GM18517 (cell line): ENCODE measurements at regions not wholly inside any gene's neighbourhood (a gene's known extent, or its start where the extent isn't known, plus 50 kb on each side); places are given as distances from the start of the nearest gene placed in this dataset.

Experiments
- ATAC-seq: cut with Tn5 transposase; IDR thresholded peaks from one replicate; pipeline ENCODE4 v1.9.1; 2021; ENCODE audit warnings: mild to moderate bottlenecking, moderate library complexity; ENCODE audit not compliant: unreplicated experiment

GRCh38 chr13:102935896-102936321, 90.1 kb downstream of the ERCC5 start:
- peak; percentile 49 for ATAC-seq

DNA sequence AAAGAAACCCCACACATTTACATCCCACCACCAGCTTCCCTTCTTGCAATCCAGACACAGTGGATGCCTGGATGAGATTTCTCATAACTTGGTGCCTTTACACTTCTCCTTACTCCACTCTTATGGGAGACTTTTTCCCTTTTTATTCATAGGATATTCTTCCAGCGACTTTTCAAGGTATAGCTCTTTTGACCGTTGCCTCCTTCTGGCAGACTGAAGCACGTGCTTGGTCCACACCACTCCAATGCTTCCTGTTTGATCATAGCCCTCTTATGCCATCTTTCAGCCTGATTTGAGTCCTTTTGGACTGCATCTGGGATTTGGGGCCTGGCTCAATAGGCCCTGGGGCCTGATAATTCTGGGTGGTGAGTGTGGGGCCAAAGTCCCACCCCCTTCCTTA, 87.7 kb downstream of the ERCC5 start:
- ATAC-seq = no peak

- ATAC-seq = no peak
Measured at GRCh38 chr13:102933122-102933521, 87.3 kb downstream of the ERCC5 start.

- ATAC-seq = no peak
Measured at GRCh38 chr13:102932331-102932730, 86.5 kb downstream of the ERCC5 start.

DNA sequence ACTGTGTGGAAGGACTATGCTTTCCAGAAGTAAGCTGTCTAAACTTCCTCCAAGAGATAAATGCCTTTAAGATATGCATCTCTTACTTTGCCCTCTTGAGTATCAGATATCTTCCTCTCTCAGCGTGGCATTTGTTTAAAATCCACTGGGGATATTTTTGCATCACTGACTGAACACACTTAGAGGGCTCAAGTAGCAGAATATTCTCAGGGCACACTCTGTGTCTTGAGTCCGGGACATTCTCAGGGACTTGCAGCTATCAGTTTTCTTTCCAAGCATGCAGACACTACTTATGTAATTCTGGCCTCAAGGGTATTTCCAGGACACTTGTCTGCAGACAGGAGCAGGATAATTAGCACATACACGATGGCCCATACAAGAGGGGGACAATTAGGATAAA, 84.7 kb downstream of the ERCC5 start:
- ATAC-seq = no peak

GRCh38 chr13:102928941-102929675, 83.3 kb downstream of the ERCC5 start:
- no peak for ATAC-seq
